ENCODE measurements at regions not wholly inside any gene's neighbourhood (a gene's known extent, or its start where the extent isn't known, plus 50 kb on each side); places are given as distances from the start of the nearest gene placed in this dataset.

DNA sequence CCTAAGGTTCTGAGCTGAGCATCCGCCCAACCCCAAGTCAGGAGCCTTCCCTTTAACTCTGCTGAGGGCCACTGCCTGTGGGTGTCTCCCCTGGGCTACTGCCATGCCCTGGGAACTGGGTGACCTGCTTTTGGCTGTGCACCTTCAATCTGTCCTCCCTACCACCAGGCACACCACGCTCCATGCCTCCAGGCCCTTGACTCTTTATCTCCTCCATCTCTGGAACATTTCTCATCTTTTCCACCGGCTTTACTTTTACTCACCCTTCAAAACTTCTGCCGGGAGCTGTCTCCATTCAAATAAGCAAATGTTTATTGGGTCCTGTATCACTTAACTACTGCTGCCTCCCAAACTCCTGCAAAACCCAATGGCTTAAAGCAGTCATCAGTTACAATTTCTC lies 83.3 kb upstream of the NHSL1 start (continued):
- no peak for TF ChIP-seq POLR2A (IDR thresholded peaks at IDR 0.05; ENCODE audit: control extremely low read depth in 1 of 2, low read depth in 2 of 2, low read length in 2 of 2)
- no peak for TF ChIP-seq TBP (IDR thresholded peaks at IDR 0.05; ENCODE audit: low read depth, low read length)
- TF ChIP-seq HDAC2 (IDR thresholded peaks at IDR 0.05; ENCODE audit: borderline replicate concordance in 1 of 2, low read depth in 2 of 2, low read length in 2 of 2) = no peak
